ENCODE measurements at regions not wholly inside any gene's neighbourhood (a gene's known extent, or its start where the extent isn't known, plus 50 kb on each side); places are given as distances from the start of the nearest gene placed in this dataset.

GRCh38 chr4:161197474-161197873 is 966.3 kb downstream of the FSTL5 start:
- Histone ChIP-seq H3K36me3 (ENCODE audit: low read length) (no peaks in the 10 kb centered on the region), H3K4me2 (ENCODE audit: low read depth, low read length, poor library complexity, severe bottlenecking) (no peak overlapping the region), H3K9me3 (ENCODE audit: insufficient read depth, low read length) (no peaks in the 10 kb centered on the region), H3K79me2 (ENCODE audit: insufficient read depth, low read length) (no peaks in the 10 kb centered on the region), H3F3A (ENCODE audit: insufficient read depth) (no peaks in the 10 kb centered on the region), H3K4me3 (ENCODE audit: insufficient read depth, low read length, poor library complexity, severe bottlenecking) (no peak overlapping the region), H4K20me1 (ENCODE audit: low read depth, low read length) (no peaks in the 10 kb centered on the region), H3K27me3 (ENCODE audit: low read length) (no peaks in the 10 kb centered on the region), H2AFZ (ENCODE audit: low read depth, low read length, severe bottlenecking) (no peak overlapping the region), H3K9ac (ENCODE audit: low read length) (no peak overlapping the region), H3K27ac (ENCODE audit: low read depth, low read length) (no peak overlapping the region), H3K9me2 (replicated peaks; ENCODE audit: insufficient read depth, low read length) (no peaks in the 10 kb centered on the region; the same call in 1 of the 2 replicates)
- TF ChIP-seq EZH2phosphoT487 (conservative IDR thresholded peaks at IDR 0.05; ENCODE audit: low read length) (no peak), CTCF (IDR thresholded peaks at IDR 0.05; ENCODE audit: insufficient read depth, low read length, poor library complexity, severe bottlenecking) (no peak)

- Histone ChIP-seq H3K27me3 (ENCODE audit: low read length) (no peaks in the 10 kb centered on the region), H3K9me3 (ENCODE audit: insufficient read depth, low read length) (no peaks in the 10 kb centered on the region), H3F3A (ENCODE audit: insufficient read depth) (no peaks in the 10 kb centered on the region), H3K27ac (ENCODE audit: low read depth, low read length) (no peak overlapping the region), H3K4me2 (ENCODE audit: low read depth, low read length, poor library complexity, severe bottlenecking) (no peak overlapping the region), H2AFZ (ENCODE audit: low read depth, low read length, severe bottlenecking) (no peak overlapping the region), H3K9ac (ENCODE audit: low read length) (no peak overlapping the region), H3K79me2 (ENCODE audit: insufficient read depth, low read length) (no peaks in the 10 kb centered on the region), H3K4me3 (ENCODE audit: insufficient read depth, low read length, poor library complexity, severe bottlenecking) (no peak overlapping the region), H3K36me3 (ENCODE audit: low read length) (no peaks in the 10 kb centered on the region), H4K20me1 (ENCODE audit: low read depth, low read length) (no peaks in the 10 kb centered on the region), H3K9me2 (replicated peaks; ENCODE audit: insufficient read depth, low read length) (no peaks in the 10 kb centered on the region)
- TF ChIP-seq CTCF (IDR thresholded peaks at IDR 0.05; ENCODE audit: insufficient read depth, low read length, poor library complexity, severe bottlenecking), result no peak
- TF ChIP-seq EZH2phosphoT487 (conservative IDR thresholded peaks at IDR 0.05; ENCODE audit: low read length), result no peak
Observed at GRCh38 chr4:161189286-161190134, 974.3 kb downstream of the FSTL5 start.

DNA sequence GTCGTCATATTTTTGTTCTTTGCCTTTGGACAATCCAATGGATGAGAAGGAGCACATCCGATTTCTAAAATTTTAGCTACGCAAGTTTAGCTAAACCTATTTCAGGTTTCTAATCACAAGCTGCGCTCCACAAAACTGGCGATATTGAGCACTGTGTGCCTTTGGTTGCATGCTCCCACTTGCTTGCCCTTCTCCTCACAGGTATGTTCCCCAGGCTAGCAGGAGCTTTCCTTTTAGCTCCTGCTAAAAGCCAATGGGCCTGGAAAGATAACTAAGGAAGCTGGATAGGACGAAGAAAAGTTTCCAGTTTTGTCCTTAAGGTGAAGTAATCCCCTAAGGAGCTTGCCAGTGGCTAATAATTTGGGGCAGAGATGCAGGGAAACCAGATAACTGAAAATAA is 975.2 kb downstream of the FSTL5 start:
- Histone ChIP-seq H3F3A (ENCODE audit: insufficient read depth) (no peaks in the 10 kb centered on the region), H4K20me1 (ENCODE audit: low read depth, low read length) (no peaks in the 10 kb centered on the region), H3K4me2 (ENCODE audit: low read depth, low read length, poor library complexity, severe bottlenecking) (no peak overlapping the region), H3K4me3 (ENCODE audit: insufficient read depth, low read length, poor library complexity, severe bottlenecking) (no peak overlapping the region), H3K27me3 (ENCODE audit: low read length) (no peaks in the 10 kb centered on the region), H3K9ac (ENCODE audit: low read length) (no peak overlapping the region), H3K36me3 (ENCODE audit: low read length) (no peaks in the 10 kb centered on the region), H3K79me2 (ENCODE audit: insufficient read depth, low read length) (no peaks in the 10 kb centered on the region), H3K27ac (ENCODE audit: low read depth, low read length) (no peak overlapping the region), H2AFZ (ENCODE audit: low read depth, low read length, severe bottlenecking) (no peak overlapping the region), H3K9me3 (ENCODE audit: insufficient read depth, low read length) (no peaks in the 10 kb centered on the region), H3K9me2 (replicated peaks; ENCODE audit: insufficient read depth, low read length) (no peaks in the 10 kb centered on the region)
- TF ChIP-seq CTCF (IDR thresholded peaks at IDR 0.05; ENCODE audit: insufficient read depth, low read length, poor library complexity, severe bottlenecking) (no peak), EZH2phosphoT487 (conservative IDR thresholded peaks at IDR 0.05; ENCODE audit: low read length) (no peak)
